Adrenal gland (tissue), 5 donors: ENCODE measurements at regions not wholly inside any gene's neighbourhood (a gene's known extent, or its start where the extent isn't known, plus 50 kb on each side); places are given as distances from the start of the nearest gene placed in this dataset.

Experiments
- POLR2A ChIP-seq, 2 donors: fragments of 450-650 bp; IDR thresholded peaks; one replicate each; pipeline ENCODE4 v1.6.1; 2017; ENCODE audit warnings: antibody characterized with exemption in 2 of 2, mild to moderate bottlenecking in 2 of 2, moderate library complexity in 1 of 2
- TF ChIP-seq, protein P1 (sequence below), 6 experiments: fragments of 450-650 bp in 4 of 6; fragments of 200-600 bp in 2 of 6; sonication (generic) in 1 of 6; IDR thresholded peaks; 1 replicate in 5 of 6; 2 replicates in 1 of 6; pipeline versions ENCODE4 v1.5.1 to v1.8.0; 2016 to 2021; ENCODE audit warnings: antibody characterized with exemption in 6 of 6, mild to moderate bottlenecking in 2 of 6, moderate library complexity in 1 of 6
- donor health status: DM: no; HTN: no; CAD: no.

GRCh38 chr2:14127765-14128164 lies 504.8 kb upstream of the LRATD1 start:
- TF ChIP-seq, protein P1, sequence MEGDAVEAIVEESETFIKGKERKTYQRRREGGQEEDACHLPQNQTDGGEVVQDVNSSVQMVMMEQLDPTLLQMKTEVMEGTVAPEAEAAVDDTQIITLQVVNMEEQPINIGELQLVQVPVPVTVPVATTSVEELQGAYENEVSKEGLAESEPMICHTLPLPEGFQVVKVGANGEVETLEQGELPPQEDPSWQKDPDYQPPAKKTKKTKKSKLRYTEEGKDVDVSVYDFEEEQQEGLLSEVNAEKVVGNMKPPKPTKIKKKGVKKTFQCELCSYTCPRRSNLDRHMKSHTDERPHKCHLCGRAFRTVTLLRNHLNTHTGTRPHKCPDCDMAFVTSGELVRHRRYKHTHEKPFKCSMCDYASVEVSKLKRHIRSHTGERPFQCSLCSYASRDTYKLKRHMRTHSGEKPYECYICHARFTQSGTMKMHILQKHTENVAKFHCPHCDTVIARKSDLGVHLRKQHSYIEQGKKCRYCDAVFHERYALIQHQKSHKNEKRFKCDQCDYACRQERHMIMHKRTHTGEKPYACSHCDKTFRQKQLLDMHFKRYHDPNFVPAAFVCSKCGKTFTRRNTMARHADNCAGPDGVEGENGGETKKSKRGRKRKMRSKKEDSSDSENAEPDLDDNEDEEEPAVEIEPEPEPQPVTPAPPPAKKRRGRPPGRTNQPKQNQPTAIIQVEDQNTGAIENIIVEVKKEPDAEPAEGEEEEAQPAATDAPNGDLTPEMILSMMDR (IDR thresholded peaks at IDR 0.05), result no peak
- TF ChIP-seq POLR2A (IDR thresholded peaks at IDR 0.05), result no peak
